T47D (cell line): ENCODE measurements at regions not wholly inside any gene's neighbourhood (a gene's known extent, or its start where the extent isn't known, plus 50 kb on each side); places are given as distances from the start of the nearest gene placed in this dataset.
"Not testable (repeated sequence)": the region's sequence is repeated elsewhere in the genome, so short reads cannot be mapped to it uniquely, and the experiment has no call there.

Experiments used
- DNase-seq, 2 experiments: peaks; one replicate each; pipeline versions ENCODE4 v3.0.0 to v3.0.0-alpha.2; 2011 to 2012; ENCODE audit warnings: low read depth in 1 of 2, low spot score in 1 of 2
- JUND ChIP-seq: IDR thresholded peaks from 2 replicates; pipeline ENCODE4 v1.6.1; 2012; ENCODE audit warnings: low read depth
- in situ Hi-C: cut with HindIII; loops from 2 replicates; pipeline ENCODE4 v1.10.0; 2016; ENCODE audit warnings: low sequenced_read_pairs, low pct_unique_long_range_greater_than_20kb

DNA sequence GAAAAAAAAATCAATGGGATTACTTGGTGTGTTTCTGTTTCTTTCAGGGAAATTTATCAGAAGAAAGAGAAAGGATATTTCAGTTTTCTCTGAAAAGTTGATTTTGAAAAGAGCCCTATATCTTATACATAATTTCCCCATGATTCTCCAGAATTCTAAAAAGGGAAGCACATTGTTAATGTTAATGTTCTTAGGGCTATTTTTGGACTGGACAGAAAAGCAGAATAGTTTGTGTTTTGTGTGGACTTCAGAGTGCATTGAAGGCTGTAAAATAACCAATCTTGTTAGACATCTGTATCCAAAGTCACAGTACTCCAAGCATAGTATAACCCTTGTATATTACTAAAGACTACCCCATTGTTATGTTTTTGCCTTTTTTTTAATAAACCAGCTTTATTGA lies 130.3 kb downstream of the SEPTIN7 start:
- DNase-seq, in situ Hi-C loops: not testable (repeated sequence)

DNA sequence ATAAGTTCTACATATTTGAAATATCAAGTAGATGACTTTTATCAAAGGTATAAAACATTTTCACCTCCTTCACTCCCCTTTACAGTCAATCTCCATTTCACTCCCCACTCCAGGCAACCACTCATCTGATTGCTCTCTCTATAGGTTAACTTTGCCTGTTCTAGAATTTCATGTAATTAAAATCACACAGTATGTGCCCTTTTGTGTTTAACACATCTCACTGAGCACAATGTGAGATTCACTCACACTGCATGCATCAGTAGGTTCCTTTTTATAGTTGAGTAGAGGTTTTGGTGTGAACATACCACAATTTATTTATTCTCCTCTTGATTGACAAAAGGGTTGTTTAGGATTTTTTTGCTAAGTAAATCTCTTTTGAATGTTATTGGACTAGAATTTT lies 130.7 kb downstream of the SEPTIN7 start:
- DNase-seq, in situ Hi-C loops: not testable (repeated sequence)

DNA sequence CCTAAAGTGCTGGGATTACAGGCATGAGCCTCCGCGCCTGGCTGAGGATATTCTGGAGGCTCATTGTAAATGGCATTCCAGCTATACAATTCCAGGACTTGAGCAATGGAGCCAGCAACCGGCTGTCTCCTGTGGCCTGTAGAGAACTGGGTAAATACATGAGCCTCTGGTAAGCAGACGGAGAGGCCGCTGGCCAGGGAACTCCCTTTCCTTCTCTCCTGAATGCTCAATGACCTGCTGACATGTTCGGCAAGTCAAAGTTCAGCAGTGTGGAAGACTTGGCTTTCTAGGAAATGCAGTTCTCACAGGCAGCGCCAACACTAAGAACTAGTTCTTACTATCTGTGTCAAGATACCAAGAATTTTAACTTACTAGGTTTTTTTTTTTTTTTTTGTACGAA lies 139.8 kb downstream of the SEPTIN7 start:
- in situ Hi-C loops = not testable (repeated sequence)
- peak in 1 of 2 experiments; percentile 6 for DNase-seq

DNA sequence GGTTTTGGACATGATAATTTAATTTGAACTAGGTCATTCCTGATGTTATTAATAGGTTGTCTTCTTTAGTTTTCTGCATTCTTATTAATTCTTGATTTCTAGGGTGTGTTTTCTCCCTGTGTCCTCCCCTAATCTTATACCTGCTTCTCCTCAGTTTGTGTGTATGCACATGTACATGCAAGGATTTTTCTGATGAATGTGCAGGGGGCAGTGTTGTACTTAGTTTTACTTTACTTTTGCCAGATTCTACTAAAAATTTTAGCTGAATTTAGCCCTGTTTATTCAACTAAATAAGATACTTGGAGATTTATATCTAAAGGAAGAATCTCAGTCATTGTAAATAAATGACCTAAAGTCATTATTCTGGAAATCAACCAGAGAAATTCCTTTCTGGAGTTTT lies 144.8 kb downstream of the SEPTIN7 start:
- DNase-seq, in situ Hi-C loops: not testable (repeated sequence)

DNA sequence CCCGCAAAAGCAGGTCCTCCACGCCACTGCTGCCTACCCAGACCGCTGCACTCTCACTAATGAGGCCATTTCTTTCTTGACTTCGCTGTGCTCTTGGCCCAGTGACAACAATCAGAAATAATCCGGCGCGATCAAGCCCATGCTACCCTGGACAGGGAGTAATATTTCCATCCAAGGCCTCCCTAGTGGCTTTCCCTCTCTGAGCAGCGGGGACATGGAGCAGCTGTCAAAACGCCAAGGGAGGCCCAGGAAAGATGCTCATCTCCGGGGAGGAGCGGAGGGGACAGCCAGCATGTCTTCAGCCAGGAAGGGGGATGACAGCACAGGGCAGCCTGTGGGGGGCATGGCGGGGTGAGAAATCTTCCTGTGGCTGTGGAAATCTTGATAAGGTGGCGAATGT lies 154.9 kb downstream of the SEPTIN7 start:
- in situ Hi-C loops, DNase-seq: not testable (repeated sequence)

DNA sequence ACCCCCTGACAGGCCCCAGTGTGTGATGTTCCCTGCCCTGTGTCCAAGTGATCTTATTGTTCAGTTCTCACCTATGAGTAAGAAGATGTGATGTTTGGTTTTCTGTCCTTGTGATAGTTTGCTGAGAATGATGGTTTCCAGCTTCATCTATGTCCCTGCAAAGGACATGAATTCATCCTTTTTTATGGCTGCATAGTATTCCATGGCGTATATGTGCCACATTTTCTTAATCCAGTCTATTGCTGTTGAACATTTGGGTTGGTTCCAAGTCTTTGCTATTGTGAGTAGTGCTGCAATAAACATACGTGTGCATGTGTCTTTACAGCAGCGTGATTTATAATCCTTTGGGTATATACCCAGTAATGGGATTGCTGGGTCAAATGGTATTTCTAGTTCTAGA lies 156.1 kb downstream of the SEPTIN7 start:
- DNase-seq, in situ Hi-C loops: not testable (repeated sequence)

DNA sequence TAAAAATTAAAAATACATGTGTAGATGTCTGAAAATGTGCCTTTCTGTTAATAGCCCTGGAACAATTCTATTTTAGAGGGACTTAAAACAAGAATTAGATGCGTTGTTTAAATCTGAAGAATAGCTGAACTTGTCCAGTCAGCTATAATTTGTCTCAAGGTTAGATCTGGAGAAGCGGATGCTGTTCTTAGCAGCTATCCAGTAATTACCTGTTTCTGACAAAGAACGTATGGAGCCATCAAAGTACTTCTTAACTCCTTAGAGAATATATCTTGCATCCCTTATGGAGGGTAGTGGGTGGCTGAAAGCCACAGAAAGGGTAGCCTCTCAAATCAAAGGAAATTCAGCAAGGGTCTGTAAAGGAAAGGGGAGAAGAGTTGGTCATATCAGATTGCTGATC lies 160.4 kb downstream of the SEPTIN7 start:
- in situ Hi-C loops = not testable (repeated sequence)

DNA sequence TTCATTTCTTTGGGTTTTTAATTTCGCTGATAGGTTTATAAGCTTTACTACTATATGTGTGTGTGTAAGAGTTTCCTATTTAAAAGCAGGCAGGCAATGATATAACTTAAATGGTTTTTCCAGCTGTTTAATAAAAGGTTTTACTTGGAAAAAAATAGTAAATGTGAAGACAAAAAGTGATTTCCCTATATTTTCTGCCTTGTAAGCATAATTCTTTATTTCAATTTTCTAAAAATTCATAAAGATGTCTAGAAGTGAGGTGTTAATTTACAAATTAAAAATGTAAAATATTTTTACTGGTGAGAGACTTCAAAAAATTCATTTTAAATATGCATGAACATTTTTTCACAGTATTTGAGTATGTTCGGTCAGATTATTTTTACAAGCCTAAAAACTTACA lies 161.8 kb downstream of the SEPTIN7 start:
- DNase-seq, in situ Hi-C loops: not testable (repeated sequence)

More for the DNA sequence above, 160.4 kb downstream of the SEPTIN7 start:
- DNase-seq = not testable (repeated sequence)

DNA sequence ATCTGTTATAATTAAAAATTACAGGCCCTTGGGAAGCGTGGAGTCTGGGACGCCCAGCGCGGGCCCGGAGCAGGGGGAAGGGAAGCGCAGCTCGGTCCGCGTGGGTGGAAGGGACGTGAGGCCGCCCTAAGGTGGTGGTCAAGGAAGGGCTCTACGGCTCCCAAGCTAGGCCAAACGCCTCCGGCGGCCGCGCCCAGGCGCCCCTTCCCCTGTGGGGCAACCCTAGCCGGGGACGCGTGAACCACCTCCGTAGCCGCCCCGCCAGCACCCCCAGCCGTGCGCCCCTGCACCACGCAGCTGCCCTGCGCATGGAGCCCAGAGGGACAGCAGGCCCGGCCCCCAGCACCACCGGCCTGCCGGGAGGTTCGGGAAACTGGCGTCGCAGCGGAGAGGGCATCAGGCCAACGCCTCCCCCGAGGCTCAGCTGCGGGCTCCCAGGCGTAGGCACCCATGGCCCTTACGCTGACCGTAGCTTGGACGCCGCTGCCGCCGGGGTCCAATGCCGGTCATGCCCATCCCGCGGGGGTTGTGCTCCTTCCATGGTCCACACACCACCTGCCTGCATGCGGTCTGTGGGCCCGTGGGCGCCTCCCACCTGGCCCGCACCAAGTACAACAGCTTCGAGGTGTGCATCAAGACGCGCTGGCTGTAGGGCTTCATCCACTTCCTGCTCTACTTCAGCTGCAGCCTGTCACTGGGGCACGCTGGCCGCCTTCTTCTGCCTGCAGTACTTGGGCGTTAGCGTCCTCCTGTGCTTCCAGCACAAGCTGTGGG lies 166.7 kb downstream of the SEPTIN7 start:
- in situ Hi-C loops = no loop called here
- TF ChIP-seq JUND = no peak
- no peak for DNase-seq

DNA sequence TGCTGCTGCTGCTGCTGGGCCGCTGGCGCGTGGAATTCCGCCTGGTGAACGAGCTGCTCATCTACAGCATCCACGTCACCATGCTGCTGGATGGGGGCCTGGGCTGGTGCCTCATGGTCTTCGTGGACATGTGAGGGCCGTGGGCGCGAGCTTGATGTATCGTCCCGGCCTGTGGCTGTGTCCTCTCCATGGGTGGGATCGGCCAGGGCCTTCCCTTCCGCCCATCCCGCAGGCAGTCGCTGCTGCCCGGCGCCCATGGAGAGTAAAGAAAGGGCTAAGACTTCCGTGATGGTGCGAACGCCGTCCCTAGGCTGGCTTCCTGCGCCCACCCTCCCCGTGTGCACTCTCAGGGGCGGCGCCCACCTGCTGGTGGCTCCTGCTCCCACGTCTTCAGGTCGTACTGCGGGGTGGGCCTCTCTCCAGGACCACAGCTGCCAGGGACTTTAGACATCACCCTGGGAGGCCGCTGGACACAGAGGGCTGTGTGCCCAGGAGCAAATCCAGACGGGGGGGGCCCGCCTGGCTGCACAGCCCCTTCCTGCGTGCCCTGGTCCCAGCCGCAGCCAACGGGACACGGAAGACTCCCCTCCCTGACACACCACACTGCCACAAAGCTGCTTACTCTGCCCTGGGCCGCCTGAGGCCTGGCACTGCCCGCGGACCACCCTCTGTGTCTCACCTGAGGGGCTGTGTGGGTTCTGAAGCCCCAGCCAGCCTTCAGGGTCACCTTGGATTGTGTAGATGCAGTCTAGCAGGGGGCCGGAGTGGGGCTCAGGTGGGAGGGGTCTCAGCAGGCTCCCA lies 167.5 kb downstream of the SEPTIN7 start:
- in situ Hi-C loops = no loop called here
- DNase-seq = no peak
- no peak for TF ChIP-seq JUND

DNA sequence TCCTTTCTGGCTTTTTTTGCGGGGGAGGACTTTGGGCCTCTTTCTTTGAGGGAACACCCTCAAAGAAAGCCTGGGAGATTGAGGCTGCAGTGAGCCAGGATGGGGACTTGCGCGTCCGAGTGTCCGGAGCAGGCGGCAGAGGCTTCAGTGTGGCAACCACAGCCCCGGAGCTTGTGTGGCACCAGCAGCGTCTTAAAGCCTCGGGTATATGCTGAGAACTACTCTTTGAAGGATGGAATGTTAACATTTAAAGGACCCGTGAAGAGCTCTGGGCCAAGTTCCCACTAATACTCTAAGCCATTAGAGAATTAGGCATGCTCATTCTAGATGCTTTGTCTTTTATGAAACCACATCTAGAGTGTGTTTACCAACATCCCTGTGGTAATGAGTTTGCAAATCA lies 168.2 kb downstream of the SEPTIN7 start:
- no peak for TF ChIP-seq JUND
- DNase-seq = no peak
- in situ Hi-C loops = no loop called here

DNA sequence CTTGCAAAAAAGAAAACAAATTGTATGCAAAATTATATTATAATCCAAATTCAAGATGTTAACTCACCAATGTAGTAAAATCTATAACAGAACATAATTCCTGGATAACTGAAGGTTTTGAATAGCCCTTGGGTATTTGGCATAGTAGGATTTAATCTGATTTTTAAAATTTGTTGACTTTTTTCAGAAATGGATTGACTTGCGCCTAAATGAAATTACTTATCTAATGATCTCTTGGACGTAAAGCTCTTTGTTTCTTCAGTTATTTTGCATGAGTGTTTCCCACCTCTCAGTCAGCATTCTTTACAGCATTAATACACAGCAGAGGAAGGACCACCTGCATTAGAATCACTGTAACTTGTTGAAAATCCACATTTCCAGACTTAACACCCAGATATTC lies 169.6 kb downstream of the SEPTIN7 start:
- no peak for DNase-seq
- TF ChIP-seq JUND = no peak
- in situ Hi-C loops = no loop called here

DNA sequence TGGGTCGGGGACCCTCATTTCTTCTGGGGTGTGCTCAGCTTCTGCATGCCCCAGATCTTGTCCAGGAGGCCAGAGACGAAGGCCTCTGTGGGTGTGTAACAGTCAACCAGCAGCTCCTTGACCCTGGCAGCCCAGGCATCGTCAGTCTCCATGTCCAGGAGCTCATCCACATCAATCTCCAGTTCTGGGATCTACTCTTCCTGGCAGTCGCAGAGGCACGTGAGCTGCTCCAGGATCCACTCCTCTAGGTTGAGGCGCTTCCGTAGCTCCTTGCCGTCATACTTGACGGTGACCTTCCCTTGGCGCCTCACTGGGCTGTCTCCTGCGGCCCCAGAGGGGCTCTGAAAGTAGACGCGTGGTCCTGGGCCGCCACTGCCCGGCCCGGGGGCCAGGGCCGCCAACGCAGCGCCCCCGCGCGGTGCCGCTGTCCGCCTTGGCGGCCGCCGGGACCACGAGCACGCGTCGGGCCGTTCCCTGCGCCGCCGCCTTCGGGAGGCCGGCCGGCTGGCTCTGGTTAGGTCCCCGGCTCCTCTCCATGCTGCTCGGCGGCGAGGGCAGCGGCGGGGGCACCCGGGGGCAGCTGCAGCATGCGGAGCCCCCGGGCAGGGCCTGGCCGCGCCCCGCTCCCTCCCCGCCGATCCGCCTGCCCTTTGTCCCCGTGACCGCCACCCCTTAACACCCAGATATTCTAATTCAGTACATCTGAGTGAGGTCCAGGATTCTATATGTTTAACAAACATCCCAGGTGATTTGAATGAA lies 170.5 kb downstream of the SEPTIN7 start:
- no peak for DNase-seq
- in situ Hi-C loops = no loop called here
- no peak for TF ChIP-seq JUND
